ENCODE measurements at regions not wholly inside any gene's neighbourhood (a gene's known extent, or its start where the extent isn't known, plus 50 kb on each side); places are given as distances from the start of the nearest gene placed in this dataset.

GRCh38 chr9:126111556-126111955 is 215.1 kb upstream of the MVB12B start:
- TF ChIP-seq CTCF (IDR thresholded peaks at IDR 0.05) = no peak
- no peaks in the 10 kb centered on the region for H3K79me2 ChIP-seq
- H3K4me2 ChIP-seq (ENCODE audit: low read length) = no peak overlapping the region
- H3K9ac ChIP-seq = no peak overlapping the region
- no peaks in the 10 kb centered on the region for H3K27me3 ChIP-seq (ENCODE audit: control insufficient read depth, insufficient read depth, low read length)
- H2AFZ ChIP-seq = no peak overlapping the region
- H3K4me3 ChIP-seq (ENCODE audit: low read depth, low read length) = no peak overlapping the region
- no peaks in the 10 kb centered on the region for H3K9me3 ChIP-seq (ENCODE audit: control insufficient read depth, low read length)
- no peaks in the 10 kb centered on the region for H3K4me1 ChIP-seq
- no peak overlapping the region for H3K27ac ChIP-seq
- no peaks in the 10 kb centered on the region for H3K36me3 ChIP-seq (ENCODE audit: control insufficient read depth, insufficient read depth, low read length)

- H3K79me2 ChIP-seq = no peaks in the 10 kb centered on the region
- no peaks in the 10 kb centered on the region for H3K27me3 ChIP-seq (ENCODE audit: control insufficient read depth, insufficient read depth, low read length)
- H3K9ac ChIP-seq = no peak overlapping the region
- H3K36me3 ChIP-seq (ENCODE audit: control insufficient read depth, insufficient read depth, low read length) = no peaks in the 10 kb centered on the region
- H3K4me1 ChIP-seq = no peaks in the 10 kb centered on the region
- H3K27ac ChIP-seq = no peak overlapping the region
- no peaks in the 10 kb centered on the region for H3K9me3 ChIP-seq (ENCODE audit: control insufficient read depth, low read length)
- no peak overlapping the region for H3K4me2 ChIP-seq (ENCODE audit: low read length)
- no peak overlapping the region for H2AFZ ChIP-seq
- no peak for TF ChIP-seq CTCF (IDR thresholded peaks at IDR 0.05)
- no peak overlapping the region for H3K4me3 ChIP-seq (ENCODE audit: low read depth, low read length)
Measured at GRCh38 chr9:126112135-126112720, 214.4 kb upstream of the MVB12B start.

GRCh38 chr9:126113176-126113575 is 213.5 kb upstream of the MVB12B start:
- no peaks in the 10 kb centered on the region for H3K4me1 ChIP-seq
- TF ChIP-seq CTCF (IDR thresholded peaks at IDR 0.05) = no peak
- H3K27me3 ChIP-seq (ENCODE audit: control insufficient read depth, insufficient read depth, low read length) = no peaks in the 10 kb centered on the region
- no peaks in the 10 kb centered on the region for H3K79me2 ChIP-seq
- no peak overlapping the region for H3K4me3 ChIP-seq (ENCODE audit: low read depth, low read length)
- H3K4me2 ChIP-seq (ENCODE audit: low read length) = no peak overlapping the region
- no peaks in the 10 kb centered on the region for H3K9me3 ChIP-seq (ENCODE audit: control insufficient read depth, low read length)
- H3K27ac ChIP-seq = no peak overlapping the region
- no peak overlapping the region for H2AFZ ChIP-seq
- H3K9ac ChIP-seq = no peak overlapping the region
- H3K36me3 ChIP-seq (ENCODE audit: control insufficient read depth, insufficient read depth, low read length) = no peaks in the 10 kb centered on the region

- no peaks in the 10 kb centered on the region for H3K4me1 ChIP-seq
- no peak overlapping the region for H3K4me2 ChIP-seq (ENCODE audit: low read length)
- H3K36me3 ChIP-seq (ENCODE audit: control insufficient read depth, insufficient read depth, low read length) = no peaks in the 10 kb centered on the region
- no peak overlapping the region for H3K4me3 ChIP-seq (ENCODE audit: low read depth, low read length)
- H2AFZ ChIP-seq = no peak overlapping the region
- H3K79me2 ChIP-seq = no peaks in the 10 kb centered on the region
- no peak for TF ChIP-seq CTCF (IDR thresholded peaks at IDR 0.05)
- H3K27me3 ChIP-seq (ENCODE audit: control insufficient read depth, insufficient read depth, low read length) = no peaks in the 10 kb centered on the region
- no peaks in the 10 kb centered on the region for H3K9me3 ChIP-seq (ENCODE audit: control insufficient read depth, low read length)
- no peak overlapping the region for H3K9ac ChIP-seq
- no peak overlapping the region for H3K27ac ChIP-seq
Measured at GRCh38 chr9:126113756-126114408, 212.7 kb upstream of the MVB12B start.

- TF ChIP-seq CTCF (IDR thresholded peaks at IDR 0.05) = no peak
- Histone ChIP-seq H3K9me3 (ENCODE audit: control insufficient read depth, low read length) (no peaks in the 10 kb centered on the region), H3K27ac (no peak overlapping the region), H3K79me2 (no peaks in the 10 kb centered on the region), H3K4me1 (no peaks in the 10 kb centered on the region), H3K4me2 (ENCODE audit: low read length) (no peak overlapping the region), H3K27me3 (ENCODE audit: control insufficient read depth, insufficient read depth, low read length) (no peaks in the 10 kb centered on the region), H3K4me3 (ENCODE audit: low read depth, low read length) (no peak overlapping the region), H2AFZ (no peak overlapping the region), H3K9ac (no peak overlapping the region), H3K36me3 (ENCODE audit: control insufficient read depth, insufficient read depth, low read length) (no peaks in the 10 kb centered on the region)
Measured at GRCh38 chr9:126114409-126114760, 212.2 kb upstream of the MVB12B start.
